ENCODE measurements at regions not wholly inside any gene's neighbourhood (a gene's known extent, or its start where the extent isn't known, plus 50 kb on each side); places are given as distances from the start of the nearest gene placed in this dataset.

DNA sequence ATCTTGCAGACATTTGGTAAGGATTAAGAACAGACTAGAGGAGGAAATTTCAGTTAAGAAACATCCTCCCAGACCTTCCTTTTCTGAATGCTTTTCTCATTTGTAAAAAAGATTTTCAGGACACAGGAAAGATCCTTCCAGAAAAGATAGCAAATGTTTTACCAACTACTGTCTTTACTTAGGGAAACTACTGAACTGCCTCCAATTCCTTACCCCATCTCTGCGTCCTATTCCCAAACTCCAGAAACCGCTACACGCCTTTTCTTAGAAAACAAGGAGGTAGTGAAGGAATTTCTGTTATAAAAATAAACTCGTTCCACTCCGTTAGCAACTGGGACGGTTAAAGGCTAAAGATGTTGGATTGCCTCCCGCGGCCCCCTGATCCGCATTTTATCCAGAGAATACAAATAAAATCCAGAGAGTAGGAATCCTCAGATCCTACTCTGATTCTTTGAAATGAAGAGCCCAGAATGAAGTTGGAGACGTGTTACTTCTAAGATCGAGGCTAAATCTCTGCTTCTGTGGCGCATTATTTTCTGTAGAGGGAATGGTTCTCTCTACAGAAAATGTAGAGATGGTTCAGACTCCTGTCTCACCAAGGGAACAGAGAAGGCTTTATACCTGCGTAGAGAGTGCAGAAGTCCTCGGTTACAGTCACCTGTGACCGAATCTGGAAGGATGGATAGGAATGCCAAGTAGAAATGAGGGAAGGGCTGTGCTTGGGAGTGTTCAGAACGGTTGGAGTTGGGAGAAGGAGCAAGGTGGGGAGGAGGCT lies 133.0 kb downstream of the GPX5 start:
- Histone ChIP-seq H3K4me3 (peak overlapping the region; percentile 38), H3K27ac (no peak overlapping the region), H3K36me3 (no peaks in the 10 kb centered on the region), H3K4me1 (peaks cover 15% of the 10 kb centered on the region), H3K9me3 (no peaks in the 10 kb centered on the region), H3K27me3 (ENCODE audit: low read depth) (peaks cover 49% of the 10 kb centered on the region)
- no peak for ATAC-seq
- intact Hi-C loops (cut with DNase I): no loop called here
- no peak for DNase-seq
- TF ChIP-seq CTCF (IDR thresholded peaks at IDR 0.05): no peak

DNA sequence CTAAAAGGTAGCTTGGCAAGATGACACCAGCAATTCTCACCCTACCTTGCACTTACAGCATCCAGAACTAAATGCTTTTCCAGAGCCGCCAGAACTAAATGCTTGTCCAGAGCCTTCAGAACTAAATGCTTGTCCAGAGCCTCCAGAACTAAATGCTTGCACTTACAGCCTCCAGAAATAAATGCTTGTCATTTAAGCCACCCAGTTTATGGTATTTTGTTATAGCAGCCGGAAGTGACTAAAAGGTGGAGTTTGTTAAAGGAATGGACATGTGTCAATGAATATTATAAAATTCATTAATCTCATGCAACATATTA lies 133.5 kb downstream of the GPX5 start:
- no peak for DNase-seq
- peaks cover 45% of the 10 kb centered on the region for H3K27me3 ChIP-seq (ENCODE audit: low read depth)
- H3K4me1 ChIP-seq: peaks cover 15% of the 10 kb centered on the region
- ATAC-seq: no peak
- no peak for TF ChIP-seq CTCF (IDR thresholded peaks at IDR 0.05)
- H3K36me3 ChIP-seq: no peaks in the 10 kb centered on the region
- no peak overlapping the region for H3K27ac ChIP-seq
- peak overlapping the region; percentile 38 for H3K4me3 ChIP-seq
- H3K9me3 ChIP-seq: no peaks in the 10 kb centered on the region
- intact Hi-C loops (cut with DNase I): no loop called here

- Histone ChIP-seq H3K4me1 (peaks cover 15% of the 10 kb centered on the region), H3K27ac (no peak overlapping the region), H3K9me3 (no peaks in the 10 kb centered on the region), H3K27me3 (ENCODE audit: low read depth) (peaks cover 43% of the 10 kb centered on the region), H3K4me3 (no peak overlapping the region), H3K36me3 (no peaks in the 10 kb centered on the region)
- ATAC-seq (no peak), DNase-seq (no peak)
- TF ChIP-seq CTCF (IDR thresholded peaks at IDR 0.05): no peak
- intact Hi-C loops (cut with DNase I): no loop called here
Observed at GRCh38 chr6:28661097-28661713, 135.5 kb downstream of the GPX5 start.

GRCh38 chr6:28664870-28665396 lies 139.3 kb downstream of the GPX5 start:
- Histone ChIP-seq H3K4me1 (no peaks in the 10 kb centered on the region), H3K27ac (no peak overlapping the region), H3K9me3 (no peaks in the 10 kb centered on the region), H3K4me3 (no peak overlapping the region), H3K36me3 (no peaks in the 10 kb centered on the region), H3K27me3 (ENCODE audit: low read depth) (peaks cover 8% of the 10 kb centered on the region)
- ATAC-seq: no peak
- TF ChIP-seq CTCF (IDR thresholded peaks at IDR 0.05): no peak
- DNase-seq: no peak
- intact Hi-C loops (cut with DNase I): no loop called here

DNA sequence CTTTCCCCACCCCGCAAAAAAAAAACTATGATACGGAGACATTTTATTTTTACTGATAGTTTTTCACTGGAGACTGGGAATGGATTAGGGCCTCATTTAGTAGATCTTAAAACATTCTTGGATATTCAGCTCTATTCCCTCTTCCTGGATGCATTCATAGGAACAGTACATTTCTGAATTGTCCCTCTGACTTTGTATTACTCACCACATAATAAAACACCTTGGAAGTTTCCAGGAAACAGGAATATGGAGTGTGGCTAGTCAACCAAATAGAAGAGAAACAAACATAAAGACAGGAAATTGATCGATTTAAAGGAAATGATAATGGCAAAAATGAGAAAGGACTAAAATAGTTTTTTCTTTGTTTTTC lies 147.7 kb downstream of the GPX5 start:
- no peaks in the 10 kb centered on the region for H3K36me3 ChIP-seq
- H3K9me3 ChIP-seq: no peaks in the 10 kb centered on the region
- peaks cover 49% of the 10 kb centered on the region for H3K27me3 ChIP-seq (ENCODE audit: low read depth)
- no peak for TF ChIP-seq CTCF (IDR thresholded peaks at IDR 0.05)
- H3K4me3 ChIP-seq: no peak overlapping the region
- no peak for DNase-seq
- intact Hi-C loops (cut with DNase I): no loop called here
- H3K4me1 ChIP-seq: peaks cover 7% of the 10 kb centered on the region
- no peak overlapping the region for H3K27ac ChIP-seq
- no peak for ATAC-seq

Data from lower lobe of right lung (tissue), 2 donors.